ENCODE measurements at regions not wholly inside any gene's neighbourhood (a gene's known extent, or its start where the extent isn't known, plus 50 kb on each side); places are given as distances from the start of the nearest gene placed in this dataset.

DNA sequence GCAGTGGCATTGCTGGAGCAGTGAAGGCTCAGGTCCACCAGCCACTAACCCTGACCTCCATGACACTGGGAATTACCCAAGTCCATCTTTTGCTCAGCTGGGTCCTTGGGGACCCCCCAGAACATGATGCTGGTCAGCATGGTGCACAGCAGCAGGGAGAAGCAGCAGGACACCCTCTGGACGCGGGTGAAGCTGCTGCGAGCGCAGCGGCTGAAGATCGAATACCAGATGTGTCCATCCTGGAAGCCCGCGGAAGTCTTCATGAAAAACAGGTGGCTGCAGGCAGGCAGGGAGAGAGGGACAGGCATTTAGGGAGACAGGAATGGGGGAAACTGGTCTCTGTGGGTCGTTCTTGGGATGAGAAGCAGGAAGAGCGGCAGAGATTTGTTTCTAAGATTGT, 53.4 kb upstream of the GCSH start:
- Histone ChIP-seq H3K4me2 (ENCODE audit: extremely low read depth, insufficient read depth, low read length) (no peak overlapping the region), H4K20me1 (ENCODE audit: control insufficient read depth, extremely low read depth, insufficient read depth, low read length) (no peaks in the 10 kb centered on the region), H3K9ac (ENCODE audit: insufficient read depth, low read length) (no peak overlapping the region), H3K79me2 (ENCODE audit: control insufficient read depth, insufficient read depth, low read length) (no peaks in the 10 kb centered on the region), H3K4me3 (replicated peaks in 1 of 4; ENCODE audit: control extremely low read depth in 1 of 4, insufficient read depth in 1 of 4, low read depth in 3 of 4, low read length in 4 of 4) (no peak overlapping the region), H3K27me3 (ENCODE audit: control insufficient read depth, insufficient read depth, low read length) (peaks cover 3% of the 10 kb centered on the region), H3K4me1 (ENCODE audit: control insufficient read depth, extremely low read depth, insufficient read depth, low read length) (no peaks in the 10 kb centered on the region), H3K36me3 (ENCODE audit: control insufficient read depth, insufficient read depth, low read length) (no peaks in the 10 kb centered on the region), H3K27ac (ENCODE audit: insufficient read depth, low read length) (no peak overlapping the region), H2AFZ (ENCODE audit: low read length) (no peak overlapping the region), H3K9me3 (ENCODE audit: control insufficient read depth, insufficient read depth, low read depth, low read length) (no peaks in the 10 kb centered on the region)
- DNase-seq (ENCODE audit: low read depth in 2 of 2): no peak
- TF ChIP-seq, protein P1, sequence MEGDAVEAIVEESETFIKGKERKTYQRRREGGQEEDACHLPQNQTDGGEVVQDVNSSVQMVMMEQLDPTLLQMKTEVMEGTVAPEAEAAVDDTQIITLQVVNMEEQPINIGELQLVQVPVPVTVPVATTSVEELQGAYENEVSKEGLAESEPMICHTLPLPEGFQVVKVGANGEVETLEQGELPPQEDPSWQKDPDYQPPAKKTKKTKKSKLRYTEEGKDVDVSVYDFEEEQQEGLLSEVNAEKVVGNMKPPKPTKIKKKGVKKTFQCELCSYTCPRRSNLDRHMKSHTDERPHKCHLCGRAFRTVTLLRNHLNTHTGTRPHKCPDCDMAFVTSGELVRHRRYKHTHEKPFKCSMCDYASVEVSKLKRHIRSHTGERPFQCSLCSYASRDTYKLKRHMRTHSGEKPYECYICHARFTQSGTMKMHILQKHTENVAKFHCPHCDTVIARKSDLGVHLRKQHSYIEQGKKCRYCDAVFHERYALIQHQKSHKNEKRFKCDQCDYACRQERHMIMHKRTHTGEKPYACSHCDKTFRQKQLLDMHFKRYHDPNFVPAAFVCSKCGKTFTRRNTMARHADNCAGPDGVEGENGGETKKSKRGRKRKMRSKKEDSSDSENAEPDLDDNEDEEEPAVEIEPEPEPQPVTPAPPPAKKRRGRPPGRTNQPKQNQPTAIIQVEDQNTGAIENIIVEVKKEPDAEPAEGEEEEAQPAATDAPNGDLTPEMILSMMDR (conservative IDR thresholded peaks at IDR 0.05 in 1 of 2, IDR thresholded peaks at IDR 0.05 in 1 of 2; ENCODE audit: low read depth in 1 of 2, low read length in 2 of 2): no peak
- no peak for TF ChIP-seq EZH2 (IDR thresholded peaks at IDR 0.05; ENCODE audit: low read length, missing control alignments)

DNA sequence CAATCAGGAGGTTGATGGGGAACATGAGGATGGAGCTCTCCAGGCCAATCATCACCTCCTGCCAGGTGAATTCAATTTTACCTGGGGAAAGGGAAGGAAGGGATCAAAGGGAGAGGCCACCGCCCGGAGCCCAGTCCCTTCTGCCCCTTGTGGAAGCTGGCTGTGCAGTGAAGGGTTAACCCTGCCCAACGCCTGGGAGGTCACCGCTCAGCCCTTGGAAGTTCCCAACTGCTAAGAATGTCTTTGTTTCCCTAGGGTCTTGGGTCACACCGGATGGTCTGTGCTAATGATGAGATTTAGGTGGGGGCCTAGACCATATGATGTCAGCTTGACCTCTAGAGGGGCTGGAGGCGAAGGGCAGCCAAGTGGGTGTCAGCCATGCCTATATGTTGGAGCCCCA, 52.1 kb upstream of the GCSH start:
- Histone ChIP-seq H2AFZ (ENCODE audit: low read length) (no peak overlapping the region), H3K4me3 (replicated peaks in 1 of 4; ENCODE audit: control extremely low read depth in 1 of 4, insufficient read depth in 1 of 4, low read depth in 3 of 4, low read length in 4 of 4) (no peak overlapping the region), H3K36me3 (ENCODE audit: control insufficient read depth, insufficient read depth, low read length) (no peaks in the 10 kb centered on the region)

More for the DNA sequence above, 52.1 kb upstream of the GCSH start:
- Histone ChIP-seq H4K20me1 (ENCODE audit: control insufficient read depth, extremely low read depth, insufficient read depth, low read length) (no peaks in the 10 kb centered on the region), H3K4me1 (ENCODE audit: control insufficient read depth, extremely low read depth, insufficient read depth, low read length) (no peaks in the 10 kb centered on the region), H3K4me2 (ENCODE audit: extremely low read depth, insufficient read depth, low read length) (no peak overlapping the region), H3K27ac (ENCODE audit: insufficient read depth, low read length) (no peak overlapping the region), H3K27me3 (ENCODE audit: control insufficient read depth, insufficient read depth, low read length) (peaks cover 3% of the 10 kb centered on the region), H3K9me3 (ENCODE audit: control insufficient read depth, insufficient read depth, low read depth, low read length) (no peaks in the 10 kb centered on the region), H3K79me2 (ENCODE audit: control insufficient read depth, insufficient read depth, low read length) (no peaks in the 10 kb centered on the region), H3K9ac (ENCODE audit: insufficient read depth, low read length) (no peak overlapping the region)
- TF ChIP-seq, protein P1 (conservative IDR thresholded peaks at IDR 0.05 in 1 of 2, IDR thresholded peaks at IDR 0.05 in 1 of 2; ENCODE audit: low read depth in 1 of 2, low read length in 2 of 2): no peak
- no peak for TF ChIP-seq EZH2 (IDR thresholded peaks at IDR 0.05; ENCODE audit: low read length, missing control alignments)
- no peak for DNase-seq (ENCODE audit: low read depth in 2 of 2)

Data from fibroblast of lung (primary cell).